ENCODE measurements at regions not wholly inside any gene's neighbourhood (a gene's known extent, or its start where the extent isn't known, plus 50 kb on each side); places are given as distances from the start of the nearest gene placed in this dataset.

- Histone ChIP-seq H3K36me3 (no peaks in the 10 kb centered on the region), H3K27ac (no peak overlapping the region), H3K4me3 (no peak overlapping the region), H3K9me3 (no peaks in the 10 kb centered on the region), H3K4me1 (no peaks in the 10 kb centered on the region), H3K27me3 (peaks cover 0 to 2% (median 0%) of the 10 kb centered on the region in 4 donors)
- no peak for ATAC-seq
- TF ChIP-seq CTCF (IDR thresholded peaks at IDR 0.05) = no peak
- 62 to 73% methylated on average over 20 of the region's 20 CpGs for WGBS, 2 donors
- DNase-seq = no peak
- intact Hi-C loops (cut with DNase I) = no loop called here
- FAIRE-seq = no peak
Measured at GRCh38 chr5:2338686-2339085, 412.8 kb downstream of the IRX2 start.

GRCh38 chr5:2335733-2336515 is 415.6 kb downstream of the IRX2 start:
- no peaks in the 10 kb centered on the region for H3K36me3 ChIP-seq
- H3K27ac ChIP-seq = no peak overlapping the region
- no peak for FAIRE-seq
- DNase-seq = no peak
- WGBS, 2 donors = 63 to 72% methylated on average over 13 of the region's 13 CpGs
- H3K27me3 ChIP-seq = peaks cover 0 to 9% (median 0%) of the 10 kb centered on the region in 4 donors
- TF ChIP-seq CTCF (IDR thresholded peaks at IDR 0.05) = no peak
- H3K4me3 ChIP-seq = no peak overlapping the region
- no peaks in the 10 kb centered on the region for H3K4me1 ChIP-seq
- no peak for ATAC-seq
- intact Hi-C loops (cut with DNase I) = no loop called here
- no peaks in the 10 kb centered on the region for H3K9me3 ChIP-seq

GRCh38 chr5:2335125-2335732 is 416.2 kb downstream of the IRX2 start:
- no peaks in the 10 kb centered on the region for H3K9me3 ChIP-seq

GRCh38 chr5:2334719-2335118 is 416.8 kb downstream of the IRX2 start:
- Histone ChIP-seq H3K9me3 (no peaks in the 10 kb centered on the region), H3K4me3 (no peak overlapping the region), H3K4me1 (no peaks in the 10 kb centered on the region), H3K27ac (no peak overlapping the region), H3K27me3 (peaks cover 0 to 9% (median 0%) of the 10 kb centered on the region in 4 donors), H3K36me3 (no peaks in the 10 kb centered on the region)
- ATAC-seq (no peak), DNase-seq (no peak), FAIRE-seq (no peak)
- WGBS, 2 donors = 8% methylated on average over 24 of the region's 24 CpGs
- TF ChIP-seq CTCF (IDR thresholded peaks at IDR 0.05) = no peak
- intact Hi-C loops (cut with DNase I) = no loop called here

More at GRCh38 chr5:2335125-2335732, 416.2 kb downstream of the IRX2 start:
- no peak for TF ChIP-seq CTCF (IDR thresholded peaks at IDR 0.05)
- H3K27ac ChIP-seq = no peak overlapping the region
- ATAC-seq (no peak), DNase-seq (no peak), FAIRE-seq (no peak)
- H3K27me3 ChIP-seq = peaks cover 0 to 9% (median 0%) of the 10 kb centered on the region in 4 donors
- no peaks in the 10 kb centered on the region for H3K36me3 ChIP-seq
- intact Hi-C loops (cut with DNase I) = no loop called here
- no peaks in the 10 kb centered on the region for H3K4me1 ChIP-seq
- WGBS, 2 donors = 47 to 48% methylated on average over 21 of the region's 21 CpGs
- no peak overlapping the region for H3K4me3 ChIP-seq

GRCh38 chr5:2333291-2333690 is 418.2 kb downstream of the IRX2 start:
- H3K27me3 ChIP-seq = peaks cover 0 to 9% (median 0%) of the 10 kb centered on the region in 4 donors
- H3K9me3 ChIP-seq = no peaks in the 10 kb centered on the region
- H3K4me1 ChIP-seq = no peaks in the 10 kb centered on the region
- H3K4me3 ChIP-seq = no peak overlapping the region
- no peaks in the 10 kb centered on the region for H3K36me3 ChIP-seq
- no peak overlapping the region for H3K27ac ChIP-seq
- FAIRE-seq (no peak), DNase-seq (no peak), ATAC-seq (no peak)
- intact Hi-C loops (cut with DNase I) = no loop called here
- WGBS, 2 donors = 51 to 56% methylated on average over 4 of the region's 4 CpGs
- no peak for TF ChIP-seq CTCF (IDR thresholded peaks at IDR 0.05)
